HUDEP-2 (cell line): ENCODE measurements at regions not wholly inside any gene's neighbourhood (a gene's known extent, or its start where the extent isn't known, plus 50 kb on each side); places are given as distances from the start of the nearest gene placed in this dataset.
"Not testable (repeated sequence)": the region's sequence is repeated elsewhere in the genome, so short reads cannot be mapped to it uniquely, and the experiment has no call there.

Experiments
- DNase-seq, 76 experiments: peaks; one replicate each; lab custom pipeline; 2025; ENCODE audit not compliant: unreplicated experiment in 76 of 76; lab: John Stamatoyannopoulos, UW

- DNase-seq: not testable (repeated sequence)
Measured at GRCh38 chrX:92430574-92430973, 651.4 kb downstream of the PCDH11X start.

GRCh38 chrX:92460539-92460938, 681.4 kb downstream of the PCDH11X start:
- DNase-seq: not testable (repeated sequence)

GRCh38 chrX:92480165-92480564, 701.0 kb downstream of the PCDH11X start:
- DNase-seq: not testable (repeated sequence)

- not testable (repeated sequence) for DNase-seq
Measured at GRCh38 chrX:92485487-92485886, 706.3 kb downstream of the PCDH11X start.

- not testable (repeated sequence) for DNase-seq
Measured at GRCh38 chrX:92515270-92515669, 736.1 kb downstream of the PCDH11X start.

GRCh38 chrX:92528995-92529394, 749.8 kb downstream of the PCDH11X start:
- DNase-seq: not testable (repeated sequence)

GRCh38 chrX:92540461-92540860, 761.3 kb downstream of the PCDH11X start:
- not testable (repeated sequence) for DNase-seq

- DNase-seq: not testable (repeated sequence)
Measured at GRCh38 chrX:92558323-92558722, 779.1 kb downstream of the PCDH11X start.

- DNase-seq: not testable (repeated sequence)
Measured at GRCh38 chrX:92558796-92559195, 779.6 kb downstream of the PCDH11X start.

GRCh38 chrX:92560083-92560482, 780.9 kb downstream of the PCDH11X start:
- DNase-seq: peak in 1 of 76 experiments; percentile 0

- not testable (repeated sequence) for DNase-seq
Measured at GRCh38 chrX:92570217-92570616, 791.0 kb downstream of the PCDH11X start.

GRCh38 chrX:92586643-92587042, 807.5 kb downstream of the PCDH11X start:
- not testable (repeated sequence) for DNase-seq

- not testable (repeated sequence) for DNase-seq
Measured at GRCh38 chrX:92589676-92590075, 810.5 kb downstream of the PCDH11X start.

- DNase-seq: not testable (repeated sequence)
Measured at GRCh38 chrX:92590726-92591298, 811.6 kb downstream of the PCDH11X start.

GRCh38 chrX:92611517-92611916, 832.3 kb downstream of the PCDH11X start:
- not testable (repeated sequence) for DNase-seq

GRCh38 chrX:92626699-92627098, 847.5 kb downstream of the PCDH11X start:
- DNase-seq: not testable (repeated sequence)

GRCh38 chrX:92657593-92657992, 878.4 kb downstream of the PCDH11X start:
- DNase-seq: not testable (repeated sequence)

GRCh38 chrX:92659743-92660142, 880.6 kb downstream of the PCDH11X start:
- not testable (repeated sequence) for DNase-seq

GRCh38 chrX:92692796-92693195, 913.6 kb downstream of the PCDH11X start:
- DNase-seq: not testable (repeated sequence)

GRCh38 chrX:92699388-92700092, 920.4 kb downstream of the PCDH11X start:
- not testable (repeated sequence) for DNase-seq

- DNase-seq: not testable (repeated sequence)
Measured at GRCh38 chrX:92709784-92710183, 930.6 kb downstream of the PCDH11X start.
